HCT116 (cell line): ENCODE measurements at regions not wholly inside any gene's neighbourhood (a gene's known extent, or its start where the extent isn't known, plus 50 kb on each side); places are given as distances from the start of the nearest gene placed in this dataset.
A peak's percentile ranks its signal among the peaks of the same experiment; 100 is the strongest.

Experiments
- ATAC-seq: fragments of 200-7000 bp; cut with Tn5 transposase; 2 replicates; pipeline ENCODE4 v1.9.1; 2020; ENCODE audit warnings: mild to moderate bottlenecking, moderate library complexity
- BruUV-seq: library from RNA; stranded (reverse); fragments of 400-500 nt; replicated peaks from 2 replicates; lab custom pipeline; 2021; lab: Mats Ljungman, UMichigan
- CTCF ChIA-PET: fragments of 300-600 bp; sonication (Branson Sonifier 250); formaldehyde crosslinking; loops from one replicate; lab custom pipeline; 2021; ENCODE audit warnings: antibody characterized with exemption; lab: Charles Lee
- POLR2A ChIA-PET: fragments of 300-600, 350-600 bp; sonication (Branson Sonifier 250); formaldehyde crosslinking; loops from one replicate; lab custom pipeline; 2021; ENCODE audit warnings: antibody characterized with exemption; lab: Charles Lee
- RAD21 ChIA-PET, 2 experiments: fragments of 300-600 bp; sonication (Branson Sonifier 250); formaldehyde crosslinking; loops; one replicate each; lab custom pipeline; 2023; ENCODE audit warnings: low total read pairs in 2 of 2; ENCODE audit not compliant: uncharacterized antibody in 2 of 2, unreplicated experiment in 2 of 2, low non-redundant PET in 1 of 2; lab: Charles Lee
- DNase-seq: peaks from one replicate; pipeline ENCODE4 v3.0.0-alpha.2; 2010; ENCODE audit warnings: low read depth, low spot score
- H2AFZ ChIP-seq: fragments of 200-600 bp; shearing (Covaris generic), sonication (generic); 2 replicates; pipeline ENCODE4 v1.6.1; 2017; ENCODE audit warnings: low read depth, mixed run types, mixed read lengths, antibody characterized with exemption, low read length; ENCODE audit not compliant: poor library complexity, severe bottlenecking
- H3K27ac ChIP-seq: 2 replicates; pipeline ENCODE4 v1.5.1; 2012; ENCODE audit warnings: low read depth, low read length
- H3K27me3 ChIP-seq: fragments of 200-600 bp; sonication (generic); 2 replicates; pipeline ENCODE4 v1.6.1; 2016; ENCODE audit warnings: mixed run types, low read length, mixed read lengths; ENCODE audit not compliant: insufficient read depth
- H3K36me3 ChIP-seq, 2 experiments: fragments of 200-500 bp in 1 of 2; fragments of 200-600 bp in 1 of 2; sonication (Bioruptor generic) in 1 of 2; sonication (generic) in 1 of 2; 2 replicates each; pipeline versions ENCODE4 v1.5.1 to v1.6.1; 2014 to 2016; ENCODE audit warnings: low read length in 2 of 2, inconsistent platforms in 1 of 2, mixed read lengths in 1 of 2, mixed run types in 1 of 2; ENCODE audit not compliant: insufficient read depth in 2 of 2, control insufficient read depth in 1 of 2
- H3K4me1 ChIP-seq, 2 experiments: fragments of 200-600 bp in 1 of 2; sonication (generic) in 1 of 2; 2 replicates each; pipeline versions ENCODE4 v1.5.1 to v1.6.1; 2012 to 2017; ENCODE audit warnings: low read length in 2 of 2, inconsistent platforms in 1 of 2, mild to moderate bottlenecking in 1 of 2, mixed read lengths in 1 of 2, mixed run types in 1 of 2, moderate library complexity in 1 of 2; ENCODE audit not compliant: insufficient read depth in 2 of 2, control insufficient read depth in 1 of 2
- H3K4me2 ChIP-seq: fragments of 200-600 bp; sonication (generic); 2 replicates; pipeline ENCODE4 v1.6.1; 2017; ENCODE audit warnings: mixed run types, low read length, mixed read lengths
- H3K4me3 ChIP-seq, 2 experiments: fragments of 200-600 bp in 1 of 2; sonication (generic) in 1 of 2; replicated peaks in 1 of 2; 2 replicates each; pipeline ENCODE4 v1.5.1; 2011 to 2016; ENCODE audit warnings: low read length in 2 of 2, control low read depth in 1 of 2, low read depth in 1 of 2, mild to moderate bottlenecking in 1 of 2, mixed read lengths in 1 of 2, mixed run types in 1 of 2
- H3K79me2 ChIP-seq: fragments of 200-600 bp; sonication (generic); 2 replicates; pipeline ENCODE4 v1.6.1; 2017; ENCODE audit warnings: mild to moderate bottlenecking, mixed run types, low read length, moderate library complexity, mixed read lengths; ENCODE audit not compliant: insufficient read depth
- H3K9ac ChIP-seq: fragments of 200-600 bp; sonication (generic); 2 replicates; pipeline ENCODE4 v1.6.1; 2016; ENCODE audit warnings: low read length, mixed read lengths
- H3K9me2 ChIP-seq: fragments of 200-600 bp; sonication (generic), shearing (Covaris generic); 2 replicates; pipeline ENCODE4 v1.6.1; 2017; ENCODE audit warnings: mixed run types, mild to moderate bottlenecking, moderate library complexity; ENCODE audit not compliant: insufficient read depth
- H3K9me3 ChIP-seq, 2 experiments: fragments of 200-500 bp in 1 of 2; fragments of 200-600 bp in 1 of 2; sonication (Bioruptor generic) in 1 of 2; sonication (generic) in 1 of 2; 2 replicates each; pipeline ENCODE4 v1.6.1; 2014 to 2017; ENCODE audit warnings: low read length in 2 of 2, mixed read lengths in 2 of 2, inconsistent platforms in 1 of 2, low read depth in 1 of 2, mild to moderate bottlenecking in 1 of 2, mixed run types in 1 of 2, moderate library complexity in 1 of 2; ENCODE audit not compliant: control insufficient read depth in 1 of 2, insufficient read depth in 1 of 2
- H4K20me1 ChIP-seq: fragments of 200-600 bp; sonication (generic), shearing (Covaris generic); 2 replicates; pipeline ENCODE4 v1.6.1; 2017; ENCODE audit warnings: mixed run types, mild to moderate bottlenecking, moderate library complexity; ENCODE audit not compliant: insufficient read depth
- CBX3 ChIP-seq: IDR thresholded peaks from 2 replicates; pipeline ENCODE4 v1.6.1; 2012; ENCODE audit warnings: low read depth
- CTCF ChIP-seq, 3 experiments: fragments of 200-600 bp in 1 of 3; sonication (generic) in 1 of 3; IDR thresholded peaks in 2 of 3; conservative IDR thresholded peaks in 1 of 3; 2 replicates each; pipeline ENCODE4 v1.5.1; 2012 to 2017; ENCODE audit warnings: low read depth in 2 of 3, low read length in 2 of 3, antibody characterized with exemption in 1 of 3, borderline replicate concordance in 1 of 3, control low read depth in 1 of 3, mild to moderate bottlenecking in 1 of 3, mixed read lengths in 1 of 3, mixed run types in 1 of 3, moderate library complexity in 1 of 3; ENCODE audit not compliant: insufficient read depth in 1 of 3
- FOSL1 ChIP-seq: IDR thresholded peaks from 2 replicates; pipeline ENCODE4 v1.6.1; 2012; ENCODE audit warnings: low read depth
- POLR2A ChIP-seq: IDR thresholded peaks from 2 replicates; pipeline ENCODE4 v1.7.0; 2011; ENCODE audit warnings: borderline replicate concordance; ENCODE audit not compliant: insufficient read depth, insufficient read length; ENCODE audit errors: extremely low read depth
- RAD21 ChIP-seq: IDR thresholded peaks from 2 replicates; pipeline ENCODE4 v1.6.1; 2012; ENCODE audit warnings: low read depth, mild to moderate bottlenecking
- REST ChIP-seq: IDR thresholded peaks from 2 replicates; pipeline ENCODE4 v1.6.1; 2012; ENCODE audit warnings: low read depth
- SIN3A ChIP-seq: IDR thresholded peaks from 2 replicates; pipeline ENCODE4 v1.6.1; 2012; ENCODE audit warnings: low read depth
- ZBTB33 ChIP-seq: IDR thresholded peaks from 2 replicates; pipeline ENCODE4 v1.6.1; 2011; ENCODE audit warnings: mild to moderate bottlenecking, low read length, moderate library complexity; ENCODE audit not compliant: insufficient replicate concordance; ENCODE audit errors: extremely low read depth
- ZNF274 ChIP-seq: fragments of 200-500 bp; sonication (Bioruptor generic); IDR thresholded peaks from 2 replicates; pipeline ENCODE4 v1.6.1; 2014; ENCODE audit warnings: mild to moderate bottlenecking, low read depth, low read length, inconsistent platforms
- intact Hi-C: fragments of 100-400 bp; cut with micrococcal nuclease; formaldehyde crosslinking; loops from 2 replicates; pipeline ENCODE4 v1.10.0; 2022

- TF ChIP-seq ZBTB33 (no peak), FOSL1 (no peak), RAD21 (no peak), REST (no peak)
Measured at GRCh38 chr12:75636607-75637006, 125.2 kb upstream of the KRR1 start (continued).

GRCh38 chr12:75635606-75636444, 124.4 kb upstream of the KRR1 start:
- Histone ChIP-seq H3K36me3 (peaks cover 0 to 9% of the 10 kb centered on the region in 2 experiments; a peak in 1 of 4 replicates), H3K9me2 (no peaks in the 10 kb centered on the region), H3K27ac (peak overlapping the region; percentile 99), H3K27me3 (no peaks in the 10 kb centered on the region), H3K4me1 (peaks cover 64 to 73% of the 10 kb centered on the region in 2 experiments), H3K79me2 (0 out of 2 replicates have a peak, but pooled peaks cover 5% of the 10 kb centered on the region), H3K4me3 (no peak overlapping the region), H3K4me2 (peak overlapping the region; percentile 49), H3K9me3 (no peaks in the 10 kb centered on the region), H4K20me1 (no peaks in the 10 kb centered on the region), H3K9ac (peak overlapping the region; percentile 59), H2AFZ (no peak overlapping the region)
- ATAC-seq (peak; percentile 87), DNase-seq (peak; percentile 99)
- RAD21 ChIA-PET, result interaction anchor here in 1 of 2 experiments (0.6 kb wide), 1 partner anchor 124 kb away, joined by 3 read pairs; no protein-coding TSS in a partner anchor
- POLR2A ChIA-PET, result interaction anchor here (0.6 to 14.5 kb wide), 11 partner anchors 8 to 396 kb away, joined by 3 to 271 read pairs (median 3); partner anchors contain the start of gene PHLDA1
- TSS peak; percentile 78 for BruUV-seq
- intact Hi-C loops, result loop anchor here (5.0 kb wide), 5 partner anchors 86 to 816 kb away; no protein-coding TSS in a partner anchor
- CTCF ChIA-PET, result no interaction called here
- TF ChIP-seq CTCF (IDR thresholded peaks at IDR 0.05 in 2 of 3, conservative IDR thresholded peaks at IDR 0.05 in 1 of 3; ENCODE audit: borderline replicate concordance in 1 of 3, insufficient read depth in 1 of 3, low read depth in 2 of 3, low read length in 2 of 3) (no peak), POLR2A (no peak), SIN3A (peak; percentile 94), REST (no peak), CBX3 (peak; percentile 97), ZNF274 (no peak)
